ENCODE measurements at regions not wholly inside any gene's neighbourhood (a gene's known extent, or its start where the extent isn't known, plus 50 kb on each side); places are given as distances from the start of the nearest gene placed in this dataset.

DNA sequence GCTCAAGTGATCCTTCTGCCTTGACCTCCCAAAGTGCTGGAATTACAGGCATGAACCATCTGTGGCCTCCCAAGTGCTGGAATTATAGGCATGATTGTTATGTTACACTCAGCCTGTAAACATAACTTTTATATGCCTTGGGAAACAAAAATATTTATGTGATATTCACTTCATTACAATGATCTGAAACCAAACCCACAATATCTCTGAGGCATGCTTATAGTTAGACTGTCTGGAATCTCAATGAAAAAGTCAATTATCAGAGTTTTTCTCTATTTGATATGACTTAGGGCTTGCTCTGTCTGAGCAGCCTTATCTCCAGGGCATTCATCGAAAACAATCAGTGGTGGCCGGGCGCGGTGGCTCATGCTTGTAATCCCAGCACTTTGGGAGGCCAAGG is 195.3 kb upstream of the MYO3A start:
- Histone ChIP-seq H3K4me3 (replicated peaks in 1 of 3) (no peak overlapping the region), H3K36me3 (no peaks in the 10 kb centered on the region), H3K9me3 (no peaks in the 10 kb centered on the region), H3K27ac (no peak overlapping the region), H3K27me3 (no peaks in the 10 kb centered on the region), H3K4me1 (no peaks in the 10 kb centered on the region)
- TF ChIP-seq POLR2A (IDR thresholded peaks at IDR 0.05) (no peak), CTCF (IDR thresholded peaks at IDR 0.05) (no peak)
- 93 to 98% methylated on average over 4 of the region's 4 CpGs for WGBS, 2 donors
- intact Hi-C loops (cut with DNase I) = no loop called here
- DNase-seq = no peak

DNA sequence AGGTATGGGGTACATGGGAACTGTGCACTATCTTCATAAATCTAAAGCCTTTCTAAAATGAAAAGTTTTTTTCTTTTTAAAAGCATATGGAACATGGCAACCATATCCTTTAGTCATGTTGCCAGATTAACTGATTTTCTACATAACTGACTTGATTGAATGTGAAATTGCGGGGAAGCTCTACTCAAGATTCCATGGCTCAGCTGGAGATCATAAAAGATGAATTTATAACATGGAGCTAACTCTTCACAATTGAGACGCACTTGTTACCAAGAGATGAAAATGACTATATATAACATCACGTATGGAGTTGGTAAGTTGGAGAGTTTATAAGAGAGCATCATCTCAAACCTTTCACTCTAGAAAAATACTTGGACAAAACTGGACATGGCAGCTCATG is 190.2 kb upstream of the MYO3A start:
- DNase-seq = no peak
- WGBS, 2 donors = 95 to 96% methylated on average over 3 of the region's 3 CpGs
- Histone ChIP-seq H3K36me3 (no peaks in the 10 kb centered on the region), H3K4me1 (no peaks in the 10 kb centered on the region), H3K4me3 (replicated peaks in 1 of 3) (no peak overlapping the region), H3K9me3 (no peaks in the 10 kb centered on the region), H3K27ac (no peak overlapping the region), H3K27me3 (no peaks in the 10 kb centered on the region)
- TF ChIP-seq POLR2A (IDR thresholded peaks at IDR 0.05) (no peak), CTCF (IDR thresholded peaks at IDR 0.05) (no peak)
- intact Hi-C loops (cut with DNase I) = no loop called here

GRCh38 chr10:25744574-25744973 is 189.5 kb upstream of the MYO3A start:
- H3K36me3 ChIP-seq = no peaks in the 10 kb centered on the region
- no peak overlapping the region for H3K4me3 ChIP-seq (replicated peaks in 1 of 3)
- no peak for DNase-seq
- no peaks in the 10 kb centered on the region for H3K27me3 ChIP-seq
- intact Hi-C loops (cut with DNase I) = no loop called here
- H3K4me1 ChIP-seq = no peaks in the 10 kb centered on the region
- no peak overlapping the region for H3K27ac ChIP-seq
- no peaks in the 10 kb centered on the region for H3K9me3 ChIP-seq
- no peak for TF ChIP-seq CTCF (IDR thresholded peaks at IDR 0.05)

- intact Hi-C loops (cut with DNase I) = no loop called here
- WGBS, 2 donors = 52 to 58% methylated on average over 3 of the region's 3 CpGs
Measured at GRCh38 chr10:25745976-25746375, 188.1 kb upstream of the MYO3A start.

GRCh38 chr10:25747084-25747483 is 186.9 kb upstream of the MYO3A start:
- H3K4me3 ChIP-seq (replicated peaks in 1 of 3) = no peak overlapping the region
- H3K4me1 ChIP-seq = no peaks in the 10 kb centered on the region
- H3K9me3 ChIP-seq = no peaks in the 10 kb centered on the region
- intact Hi-C loops (cut with DNase I) = no loop called here
- no peak overlapping the region for H3K27ac ChIP-seq
- DNase-seq = no peak
- no peak for TF ChIP-seq CTCF (IDR thresholded peaks at IDR 0.05)
- no peak for TF ChIP-seq POLR2A (IDR thresholded peaks at IDR 0.05)
- no peaks in the 10 kb centered on the region for H3K36me3 ChIP-seq
- no peaks in the 10 kb centered on the region for H3K27me3 ChIP-seq
- WGBS, 2 donors = 37 to 40% methylated on average over 2 of the region's 2 CpGs

More at GRCh38 chr10:25745976-25746375, 188.1 kb upstream of the MYO3A start:
- H3K27me3 ChIP-seq = no peaks in the 10 kb centered on the region
- H3K4me1 ChIP-seq = no peaks in the 10 kb centered on the region
- H3K9me3 ChIP-seq = no peaks in the 10 kb centered on the region
- H3K27ac ChIP-seq = no peak overlapping the region
- no peaks in the 10 kb centered on the region for H3K36me3 ChIP-seq
- no peak overlapping the region for H3K4me3 ChIP-seq (replicated peaks in 1 of 3)
- DNase-seq = no peak
- no peak for TF ChIP-seq CTCF (IDR thresholded peaks at IDR 0.05)
- no peak for TF ChIP-seq POLR2A (IDR thresholded peaks at IDR 0.05)
